GM18868 (cell line): ENCODE measurements at regions not wholly inside any gene's neighbourhood (a gene's known extent, or its start where the extent isn't known, plus 50 kb on each side); places are given as distances from the start of the nearest gene placed in this dataset.

Experiments
- ATAC-seq: cut with Tn5 transposase; IDR thresholded peaks from one replicate; pipeline ENCODE4 v1.9.1; 2021; ENCODE audit warnings: mild to moderate bottlenecking, moderate library complexity; ENCODE audit not compliant: unreplicated experiment

GRCh38 chr2:198315791-198316630 is 511.6 kb downstream of the PLCL1 start:
- ATAC-seq: no peak

GRCh38 chr2:198314559-198315153 is 510.3 kb downstream of the PLCL1 start:
- ATAC-seq: no peak

- ATAC-seq: no peak
Observed at GRCh38 chr2:198312596-198313483, 508.4 kb downstream of the PLCL1 start.

GRCh38 chr2:198311020-198311419 is 506.6 kb downstream of the PLCL1 start:
- no peak for ATAC-seq

GRCh38 chr2:198309673-198310280 is 505.4 kb downstream of the PLCL1 start:
- peak; percentile 56 for ATAC-seq

GRCh38 chr2:198309081-198309480 is 504.7 kb downstream of the PLCL1 start:
- ATAC-seq: no peak

GRCh38 chr2:198308368-198308767 is 504.0 kb downstream of the PLCL1 start:
- ATAC-seq: no peak

- ATAC-seq: no peak
Observed at GRCh38 chr2:198307093-198307492, 502.7 kb downstream of the PLCL1 start.

- no peak for ATAC-seq
Observed at GRCh38 chr2:198304859-198305258, 500.5 kb downstream of the PLCL1 start.

- ATAC-seq: peak; percentile 88
Observed at GRCh38 chr2:198297350-198297749, 493.0 kb downstream of the PLCL1 start.

- ATAC-seq: peak; percentile 75
Observed at GRCh38 chr2:198296665-198297308, 492.4 kb downstream of the PLCL1 start.

- no peak for ATAC-seq
Observed at GRCh38 chr2:198293281-198293680, 488.9 kb downstream of the PLCL1 start.

GRCh38 chr2:198289811-198290210 is 485.4 kb downstream of the PLCL1 start:
- no peak for ATAC-seq

GRCh38 chr2:198287706-198288105 is 483.3 kb downstream of the PLCL1 start:
- ATAC-seq: no peak

- ATAC-seq: no peak
Observed at GRCh38 chr2:198285216-198285615, 480.8 kb downstream of the PLCL1 start.

- ATAC-seq: no peak
Observed at GRCh38 chr2:198283146-198283545, 478.8 kb downstream of the PLCL1 start.

GRCh38 chr2:198282061-198282460 is 477.7 kb downstream of the PLCL1 start:
- ATAC-seq: no peak

GRCh38 chr2:198280145-198280544 is 475.8 kb downstream of the PLCL1 start:
- ATAC-seq: no peak

GRCh38 chr2:198279026-198279425 is 474.6 kb downstream of the PLCL1 start:
- ATAC-seq: no peak

GRCh38 chr2:198277181-198277580 is 472.8 kb downstream of the PLCL1 start:
- ATAC-seq: no peak
